Tibial nerve (tissue), 4 donors: ENCODE measurements at regions not wholly inside any gene's neighbourhood (a gene's known extent, or its start where the extent isn't known, plus 50 kb on each side); places are given as distances from the start of the nearest gene placed in this dataset.

Experiments used
- EP300 ChIP-seq, 2 donors: sonication (generic); formaldehyde crosslinking; IDR thresholded peaks; one replicate each; pipeline ENCODE4 v1.6.1; 2017; ENCODE audit warnings: antibody characterized with exemption in 2 of 2, mild to moderate bottlenecking in 1 of 2
- POLR2A ChIP-seq, 2 donors: fragments of 450-650 bp; IDR thresholded peaks; one replicate each; pipeline ENCODE4 v1.6.1; 2017; ENCODE audit warnings: antibody characterized with exemption in 2 of 2, mild to moderate bottlenecking in 2 of 2, moderate library complexity in 2 of 2
- TF ChIP-seq, protein P1 (sequence below), 5 experiments: fragments of 200-600 bp in 3 of 5; fragments of 450-650 bp in 2 of 5; sonication (generic) in 3 of 5; IDR thresholded peaks; one replicate each; pipeline ENCODE4 v1.5.1; 2016 to 2019; ENCODE audit warnings: antibody characterized with exemption in 5 of 5, mild to moderate bottlenecking in 3 of 5, moderate library complexity in 2 of 5

DNA sequence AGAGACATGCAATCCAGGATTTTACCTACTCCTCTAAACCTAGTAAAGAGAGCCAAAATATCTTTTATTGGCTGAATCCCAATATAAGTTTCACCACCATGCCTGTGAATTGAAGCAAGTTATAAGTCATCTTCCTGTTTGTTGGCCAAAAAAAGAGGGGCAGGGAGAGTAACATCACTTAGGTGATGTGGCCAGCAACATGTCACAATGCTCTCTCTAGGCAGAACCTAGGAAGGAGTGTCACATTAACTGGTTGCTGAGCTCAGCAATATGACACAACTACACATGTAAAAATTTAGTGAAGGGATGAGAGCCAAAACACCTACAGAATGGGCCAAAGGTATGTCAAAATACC is 895.9 kb upstream of the AMELY start:
- TF ChIP-seq, protein P1, sequence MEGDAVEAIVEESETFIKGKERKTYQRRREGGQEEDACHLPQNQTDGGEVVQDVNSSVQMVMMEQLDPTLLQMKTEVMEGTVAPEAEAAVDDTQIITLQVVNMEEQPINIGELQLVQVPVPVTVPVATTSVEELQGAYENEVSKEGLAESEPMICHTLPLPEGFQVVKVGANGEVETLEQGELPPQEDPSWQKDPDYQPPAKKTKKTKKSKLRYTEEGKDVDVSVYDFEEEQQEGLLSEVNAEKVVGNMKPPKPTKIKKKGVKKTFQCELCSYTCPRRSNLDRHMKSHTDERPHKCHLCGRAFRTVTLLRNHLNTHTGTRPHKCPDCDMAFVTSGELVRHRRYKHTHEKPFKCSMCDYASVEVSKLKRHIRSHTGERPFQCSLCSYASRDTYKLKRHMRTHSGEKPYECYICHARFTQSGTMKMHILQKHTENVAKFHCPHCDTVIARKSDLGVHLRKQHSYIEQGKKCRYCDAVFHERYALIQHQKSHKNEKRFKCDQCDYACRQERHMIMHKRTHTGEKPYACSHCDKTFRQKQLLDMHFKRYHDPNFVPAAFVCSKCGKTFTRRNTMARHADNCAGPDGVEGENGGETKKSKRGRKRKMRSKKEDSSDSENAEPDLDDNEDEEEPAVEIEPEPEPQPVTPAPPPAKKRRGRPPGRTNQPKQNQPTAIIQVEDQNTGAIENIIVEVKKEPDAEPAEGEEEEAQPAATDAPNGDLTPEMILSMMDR (IDR thresholded peaks at IDR 0.05) = no peak
- TF ChIP-seq POLR2A (IDR thresholded peaks at IDR 0.05) = no peak
- TF ChIP-seq EP300 (IDR thresholded peaks at IDR 0.05) = no peak
